ENCODE measurements at regions not wholly inside any gene's neighbourhood (a gene's known extent, or its start where the extent isn't known, plus 50 kb on each side); places are given as distances from the start of the nearest gene placed in this dataset.

- no peak for TF ChIP-seq CTCF (conservative IDR thresholded peaks at IDR 0.05 in 1 of 2, IDR thresholded peaks at IDR 0.05 in 1 of 2; ENCODE audit: extremely low read depth in 1 of 2, insufficient read depth in 1 of 2, low read depth in 1 of 2, low read length in 2 of 2)
- TF ChIP-seq EZH2 (IDR thresholded peaks at IDR 0.05; ENCODE audit: borderline replicate concordance, low read length): no peak
Measured at GRCh38 chr16:54540525-54541180, 254.1 kb upstream of the IRX3 start.
